Mesenchymal stem cell (in vitro differentiated cells and primary cell): ENCODE measurements at regions not wholly inside any gene's neighbourhood (a gene's known extent, or its start where the extent isn't known, plus 50 kb on each side); places are given as distances from the start of the nearest gene placed in this dataset.
"Not testable (repeated sequence)": the region's sequence is repeated elsewhere in the genome, so short reads cannot be mapped to it uniquely, and the experiment has no call there.

Experiments
- DNase-seq: peaks from one replicate; pipeline ENCODE4 v3.0.0-alpha.2; 2013
- H2AFZ ChIP-seq: one replicate; pipeline ENCODE4 v1.6.1; 2013; ENCODE audit warnings: low read depth, mild to moderate bottlenecking, control low read depth, inconsistent platforms, low read length, moderate library complexity
- H2AK5ac ChIP-seq: 2 replicates; pipeline ENCODE4 v1.6.1; 2013; ENCODE audit warnings: low read length, moderate library complexity, mild to moderate bottlenecking, inconsistent platforms; ENCODE audit not compliant: severe bottlenecking
- H2BK120ac ChIP-seq: one replicate; pipeline ENCODE4 v1.6.1; 2013; ENCODE audit warnings: low read depth, mild to moderate bottlenecking, inconsistent platforms, low read length, moderate library complexity
- H2BK12ac ChIP-seq, 2 experiments: one replicate each; pipeline ENCODE4 v1.6.1; 2013; ENCODE audit warnings: inconsistent platforms in 2 of 2, low read length in 2 of 2, mild to moderate bottlenecking in 2 of 2, moderate library complexity in 2 of 2, control low read depth in 1 of 2
- H2BK15ac ChIP-seq: one replicate; pipeline ENCODE4 v1.6.1; 2013; ENCODE audit warnings: mild to moderate bottlenecking, low read depth, inconsistent platforms; ENCODE audit not compliant: poor library complexity, severe bottlenecking
- H2BK5ac ChIP-seq: 2 replicates; pipeline ENCODE4 v1.6.1; 2013; ENCODE audit warnings: low read depth, mild to moderate bottlenecking, low read length, control low read depth, inconsistent platforms; ENCODE audit not compliant: poor library complexity, severe bottlenecking
- H3K14ac ChIP-seq, 2 experiments: one replicate each; pipeline ENCODE4 v1.6.1; 2013; ENCODE audit warnings: inconsistent platforms in 2 of 2, low read length in 2 of 2, control low read depth in 1 of 2, mild to moderate bottlenecking in 1 of 2, moderate library complexity in 1 of 2
- H3K18ac ChIP-seq, 2 experiments: one replicate each; pipeline ENCODE4 v1.6.1; 2013; ENCODE audit warnings: inconsistent platforms in 2 of 2, low read length in 2 of 2, control low read depth in 1 of 2, low read depth in 1 of 2, mild to moderate bottlenecking in 1 of 2
- H3K23ac ChIP-seq, 2 experiments: one replicate each; pipeline ENCODE4 v1.6.1; 2013; ENCODE audit warnings: inconsistent platforms in 2 of 2, low read length in 2 of 2, mild to moderate bottlenecking in 2 of 2, moderate library complexity in 2 of 2, control low read depth in 1 of 2
- H3K27ac ChIP-seq: 2 replicates; pipeline ENCODE4 v1.5.1; 2013; ENCODE audit warnings: mild to moderate bottlenecking, moderate library complexity, low read length, control low read depth, inconsistent platforms; ENCODE audit not compliant: poor library complexity, severe bottlenecking
- H3K27me3 ChIP-seq, 2 experiments: 2 replicates each; pipeline versions ENCODE4 v1.6.1 to v1.7.0; 2013; ENCODE audit warnings: low read length in 2 of 2, mild to moderate bottlenecking in 2 of 2, moderate library complexity in 2 of 2, control low read depth in 1 of 2, inconsistent platforms in 1 of 2; ENCODE audit not compliant: control insufficient read depth in 1 of 2, insufficient read depth in 1 of 2
- H3K36me3 ChIP-seq, 2 experiments: 2 replicates each; pipeline versions ENCODE4 v1.6.1 to v1.7.0; 2013; ENCODE audit warnings: low read length in 2 of 2, control low read depth in 1 of 2, inconsistent platforms in 1 of 2, low read depth in 1 of 2, mild to moderate bottlenecking in 1 of 2; ENCODE audit not compliant: insufficient read depth in 2 of 2, control insufficient read depth in 1 of 2
- H3K4ac ChIP-seq, 2 experiments: one replicate each; pipeline ENCODE4 v1.6.1; 2013; ENCODE audit warnings: inconsistent platforms in 2 of 2, low read length in 2 of 2, mild to moderate bottlenecking in 2 of 2, moderate library complexity in 2 of 2, control low read depth in 1 of 2, low read depth in 1 of 2
- H3K4me1 ChIP-seq: 2 replicates; pipeline ENCODE4 v1.6.1; 2013; ENCODE audit warnings: low read depth, low read length, control low read depth; ENCODE audit not compliant: control insufficient read depth, insufficient read depth
- H3K4me2 ChIP-seq: 2 replicates; pipeline ENCODE4 v1.6.1; 2013; ENCODE audit warnings: low read length, mild to moderate bottlenecking, inconsistent platforms; ENCODE audit not compliant: poor library complexity, severe bottlenecking
- H3K4me3 ChIP-seq, 2 experiments: 2 replicates each; pipeline versions ENCODE4 v1.5.1 to v1.7.0; 2013; ENCODE audit warnings: low read length in 2 of 2, mild to moderate bottlenecking in 2 of 2, control low read depth in 1 of 2, low read depth in 1 of 2; ENCODE audit not compliant: insufficient read depth in 1 of 2
- H3K79me1 ChIP-seq: replicated peaks from 2 replicates; pipeline ENCODE4 v1.6.1; 2013; ENCODE audit warnings: mild to moderate bottlenecking, control low read depth, low read length, inconsistent platforms; ENCODE audit not compliant: poor library complexity, severe bottlenecking
- H3K9ac ChIP-seq: 2 replicates; pipeline ENCODE4 v1.7.0; 2013; ENCODE audit warnings: mild to moderate bottlenecking, low read length, moderate library complexity
- H3K9me3 ChIP-seq: 2 replicates; pipeline ENCODE4 v1.7.0; 2013; ENCODE audit warnings: mild to moderate bottlenecking, low read length; ENCODE audit not compliant: control insufficient read depth
- H4K8ac ChIP-seq: one replicate; pipeline ENCODE4 v1.6.1; 2013; ENCODE audit warnings: inconsistent platforms, mild to moderate bottlenecking, low read length, moderate library complexity
- H4K91ac ChIP-seq: one replicate; pipeline ENCODE4 v1.6.1; 2013; ENCODE audit warnings: mild to moderate bottlenecking, low read length, inconsistent platforms
- WGBS: methylation state at CpG from one replicate; pipeline ENCODE4 v1.1.7; 2013; ENCODE audit warnings: mixed read lengths; 5-methylcytosine and 5-hydroxymethylcytosine counted together

DNA sequence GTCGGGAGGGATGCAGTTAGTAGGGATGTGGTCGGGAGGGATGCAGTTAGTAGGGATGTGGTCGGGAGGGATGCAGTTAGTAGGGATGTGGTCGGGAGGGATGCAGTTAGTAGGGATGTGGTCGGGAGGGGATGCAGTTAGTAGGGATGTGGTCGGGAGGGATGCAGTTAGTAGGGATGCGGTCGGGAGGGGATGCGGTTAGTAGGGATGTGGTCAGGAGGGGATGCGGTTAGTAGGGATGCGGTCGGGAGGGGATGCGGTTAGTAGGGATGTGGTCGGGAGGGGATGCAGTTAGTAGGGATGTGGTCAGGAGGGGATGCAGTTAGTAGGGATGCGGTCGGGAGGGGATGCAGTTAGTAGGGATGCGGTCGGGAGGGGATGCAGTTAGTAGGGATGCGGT lies 96.2 kb downstream of the BDH1 start:
- not testable (repeated sequence) for H4K8ac ChIP-seq, H2BK15ac ChIP-seq, H3K23ac ChIP-seq, H3K9ac ChIP-seq, H2BK12ac ChIP-seq, H2BK5ac ChIP-seq, H4K91ac ChIP-seq, H3K4ac ChIP-seq, H2AK5ac ChIP-seq, H3K9me3 ChIP-seq, H3K4me2 ChIP-seq, H3K36me3 ChIP-seq, H3K4me3 ChIP-seq, H3K79me1 ChIP-seq, DNase-seq, H3K4me1 ChIP-seq, H2AFZ ChIP-seq, H3K14ac ChIP-seq, H3K27ac ChIP-seq, H2BK120ac ChIP-seq
- peaks cover 0 to 14% of the 10 kb centered on the region in 2 experiments for H3K27me3 ChIP-seq
- WGBS, result 65% methylated on average over 16 of the region's 19 CpGs
- peak overlapping the region in 1 of 2 experiments; percentile 54 for H3K18ac ChIP-seq

- Histone ChIP-seq H2AK5ac (peak overlapping the region; percentile 91), H3K4me1 (peaks cover 6% of the 10 kb centered on the region), H3K4me2 (no peak overlapping the region), H3K9ac (no peak overlapping the region), H3K4me3 (no peak overlapping the region), H3K23ac (no peak overlapping the region), H3K79me1 (no peaks in the 10 kb centered on the region), H2AFZ (no peak overlapping the region), H3K9me3 (no peaks in the 10 kb centered on the region), H4K8ac (peak overlapping the region; percentile 33), H3K4ac (no peak overlapping the region), H3K18ac (peak overlapping the region in 1 of 2 experiments; percentile 54), H2BK12ac (peak overlapping the region; percentile 60 to 61), H3K27me3 (peaks cover 0 to 20% of the 10 kb centered on the region in 2 experiments), H2BK5ac (no peak overlapping the region), H3K14ac (no peak overlapping the region), H3K27ac (no peak overlapping the region), H3K36me3 (no peaks in the 10 kb centered on the region), H4K91ac (peak overlapping the region; percentile 52), H2BK120ac (no peak overlapping the region), H2BK15ac (no peak overlapping the region)
- no peak for DNase-seq
- WGBS, result 97% methylated on average over 9 of the region's 11 CpGs
These were observed 96.8 kb downstream of the BDH1 start for GRCh38 chr3:197458906-197459470.

DNA sequence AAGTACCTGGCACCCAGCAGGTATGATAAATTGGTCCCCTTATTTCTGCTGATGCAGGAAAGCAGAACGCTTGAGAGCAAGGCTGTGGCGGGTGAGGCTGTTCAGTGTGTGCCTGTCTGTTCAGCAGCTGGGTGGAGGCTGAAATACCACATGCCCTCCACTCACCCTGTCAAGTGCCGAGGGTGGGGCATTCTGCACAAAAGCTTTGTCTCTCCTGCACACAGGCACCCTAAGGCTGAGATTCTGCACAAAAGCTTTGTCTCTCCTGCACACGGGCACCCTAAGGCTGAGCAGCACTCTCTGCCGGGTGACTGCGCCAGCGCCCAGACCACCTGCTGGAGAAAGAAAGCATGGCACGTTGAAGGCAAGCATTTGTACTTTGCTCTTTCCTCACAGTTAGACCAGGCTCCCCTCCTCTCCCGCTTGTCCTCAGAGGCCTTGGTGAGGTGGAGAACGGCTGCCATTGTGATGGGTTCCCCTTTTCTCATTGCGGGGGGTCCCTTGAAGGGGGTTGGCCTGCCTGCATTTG lies 97.5 kb downstream of the BDH1 start:
- WGBS, result 75% methylated on average over 9 of the region's 11 CpGs
- H3K79me1 ChIP-seq, result no peaks in the 10 kb centered on the region
- H2AFZ ChIP-seq, result no peak overlapping the region
- H3K27me3 ChIP-seq, result peaks cover 0 to 21% of the 10 kb centered on the region in 2 experiments
- H3K4me2 ChIP-seq, result no peak overlapping the region
- no peak overlapping the region for H2BK5ac ChIP-seq
- no peaks in the 10 kb centered on the region for H3K36me3 ChIP-seq
- peak overlapping the region; percentile 59 for H2AK5ac ChIP-seq
- H3K4ac ChIP-seq, result no peak overlapping the region
- no peaks in the 10 kb centered on the region for H3K9me3 ChIP-seq
- no peak overlapping the region for H2BK120ac ChIP-seq
- H2BK12ac ChIP-seq, result peak overlapping the region; percentile 14 to 59
- H3K23ac ChIP-seq, result no peak overlapping the region
- H3K14ac ChIP-seq, result no peak overlapping the region
- no peak overlapping the region for H3K4me3 ChIP-seq
- no peak overlapping the region for H3K18ac ChIP-seq
- H4K8ac ChIP-seq, result no peak overlapping the region
- no peak overlapping the region for H3K9ac ChIP-seq
- H3K4me1 ChIP-seq, result peaks cover 6% of the 10 kb centered on the region
- peak overlapping the region; percentile 37 for H4K91ac ChIP-seq
- no peak overlapping the region for H3K27ac ChIP-seq
- no peak for DNase-seq
- H2BK15ac ChIP-seq, result peak overlapping the region; percentile 41

DNA sequence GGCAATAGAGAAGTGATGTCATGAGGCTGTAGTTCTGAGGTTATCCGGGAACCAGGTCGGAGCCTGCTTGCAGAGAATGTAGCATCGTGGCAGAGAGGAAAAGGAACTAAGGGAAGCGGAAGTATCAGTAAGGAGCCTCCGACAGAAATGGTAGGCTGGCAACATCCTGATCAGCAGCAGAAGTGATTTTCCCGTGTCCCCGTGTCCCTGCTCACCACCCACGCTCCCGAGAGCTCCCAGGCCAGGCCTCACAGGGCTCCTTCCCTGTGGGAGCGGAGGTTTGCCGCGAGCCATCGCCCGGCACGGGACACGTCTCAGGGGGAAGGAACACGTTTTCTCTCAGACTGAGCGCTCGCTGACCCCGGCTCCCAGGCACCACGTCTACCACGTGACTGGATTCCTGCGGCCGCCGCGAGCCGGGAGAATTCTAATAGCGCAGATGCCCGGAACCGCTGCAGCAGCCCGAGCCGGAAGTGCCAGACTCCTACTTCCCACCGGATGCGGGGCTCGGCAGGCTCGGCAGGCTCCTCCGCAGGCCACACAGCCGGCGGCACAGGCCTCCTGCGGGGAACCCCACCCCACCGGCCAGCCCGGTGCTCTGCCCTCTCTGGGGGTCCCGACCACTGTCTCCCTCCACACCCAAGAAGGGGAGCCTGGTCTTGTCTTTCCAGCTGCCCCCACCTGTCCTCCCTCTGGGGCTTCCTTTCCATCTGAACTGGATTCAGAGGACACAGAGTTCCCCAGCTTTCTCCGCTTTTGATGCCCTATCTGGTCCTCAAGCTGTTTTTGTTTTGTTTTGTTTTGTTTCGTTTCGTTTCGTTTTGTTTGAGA lies 99.3 kb downstream of the BDH1 start:
- H2BK5ac ChIP-seq, result peak overlapping the region; percentile 84
- H3K9me3 ChIP-seq, result no peaks in the 10 kb centered on the region
- H3K4me2 ChIP-seq, result peak overlapping the region; percentile 73
- peak overlapping the region; percentile 92 for H2AFZ ChIP-seq
- H2BK15ac ChIP-seq, result peak overlapping the region; percentile 98
- peaks cover 6% of the 10 kb centered on the region for H3K4me1 ChIP-seq
- peak overlapping the region in 1 of 2 experiments; percentile 98 for H3K14ac ChIP-seq
- peak overlapping the region; percentile 100 for H4K8ac ChIP-seq
- H3K79me1 ChIP-seq, result no peaks in the 10 kb centered on the region
- H3K4ac ChIP-seq, result peak overlapping the region; percentile 92 to 96
- whole genome bisulfite sequencing, result 8% methylated on average over 47 of the region's 47 CpGs
- peaks cover 0 to 21% of the 10 kb centered on the region in 2 experiments for H3K27me3 ChIP-seq
- H3K18ac ChIP-seq, result peak overlapping the region; percentile 91 to 99
- peak; percentile 92 for DNase-seq
- peak overlapping the region; percentile 96 to 99 for H2BK12ac ChIP-seq
- peak overlapping the region; percentile 91 for H3K9ac ChIP-seq
- H3K36me3 ChIP-seq, result no peaks in the 10 kb centered on the region
- H4K91ac ChIP-seq, result peak overlapping the region; percentile 85
- H2AK5ac ChIP-seq, result peak overlapping the region; percentile 96
- peak overlapping the region in 1 of 2 experiments; percentile 78 for H3K23ac ChIP-seq
- H2BK120ac ChIP-seq, result peak overlapping the region; percentile 89
- H3K4me3 ChIP-seq, result peak overlapping the region; percentile 40 to 82
- H3K27ac ChIP-seq, result peak overlapping the region; percentile 71
